ENCODE measurements at regions not wholly inside any gene's neighbourhood (a gene's known extent, or its start where the extent isn't known, plus 50 kb on each side); places are given as distances from the start of the nearest gene placed in this dataset.
A peak's percentile ranks its signal among the peaks of the same experiment; 100 is the strongest.

GRCh38 chr19:16018801-16019551 lies 57.3 kb upstream of the TPM4 start:
- peak in 1 of 3 donors; percentile 2 for DNase-seq
- Histone ChIP-seq H3K27ac (ENCODE audit: low read depth in 1 of 2, low read length in 1 of 2) (no peak overlapping the region), H3K27me3 (ENCODE audit: control insufficient read depth in 3 of 3, insufficient read depth in 3 of 3, low read length in 2 of 3) (no peaks in the 10 kb centered on the region), H3K9me3 (ENCODE audit: control insufficient read depth in 4 of 4, insufficient read depth in 3 of 4, low read length in 3 of 4) (no peaks in the 10 kb centered on the region), H3K36me3 (ENCODE audit: control insufficient read depth in 4 of 4, insufficient read depth in 4 of 4, low read length in 4 of 4) (no peaks in the 10 kb centered on the region), H3K4me1 (ENCODE audit: control insufficient read depth in 5 of 5, insufficient read depth in 5 of 5, low read length in 5 of 5) (no peaks in the 10 kb centered on the region), H3K9ac (ENCODE audit: insufficient read depth in 1 of 2, low read length in 2 of 2) (no peak overlapping the region), H3K4me3 (no peak overlapping the region)
- WGBS, 2 donors: 74 to 88% methylated on average over 13 of the region's 13 CpGs
- TF ChIP-seq, protein P1, sequence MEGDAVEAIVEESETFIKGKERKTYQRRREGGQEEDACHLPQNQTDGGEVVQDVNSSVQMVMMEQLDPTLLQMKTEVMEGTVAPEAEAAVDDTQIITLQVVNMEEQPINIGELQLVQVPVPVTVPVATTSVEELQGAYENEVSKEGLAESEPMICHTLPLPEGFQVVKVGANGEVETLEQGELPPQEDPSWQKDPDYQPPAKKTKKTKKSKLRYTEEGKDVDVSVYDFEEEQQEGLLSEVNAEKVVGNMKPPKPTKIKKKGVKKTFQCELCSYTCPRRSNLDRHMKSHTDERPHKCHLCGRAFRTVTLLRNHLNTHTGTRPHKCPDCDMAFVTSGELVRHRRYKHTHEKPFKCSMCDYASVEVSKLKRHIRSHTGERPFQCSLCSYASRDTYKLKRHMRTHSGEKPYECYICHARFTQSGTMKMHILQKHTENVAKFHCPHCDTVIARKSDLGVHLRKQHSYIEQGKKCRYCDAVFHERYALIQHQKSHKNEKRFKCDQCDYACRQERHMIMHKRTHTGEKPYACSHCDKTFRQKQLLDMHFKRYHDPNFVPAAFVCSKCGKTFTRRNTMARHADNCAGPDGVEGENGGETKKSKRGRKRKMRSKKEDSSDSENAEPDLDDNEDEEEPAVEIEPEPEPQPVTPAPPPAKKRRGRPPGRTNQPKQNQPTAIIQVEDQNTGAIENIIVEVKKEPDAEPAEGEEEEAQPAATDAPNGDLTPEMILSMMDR (IDR thresholded peaks at IDR 0.05; ENCODE audit: control extremely low read depth, extremely low read depth): no peak
- no peak for ATAC-seq (ENCODE audit: insufficient read depth, low FRiP score)

- no peaks in the 10 kb centered on the region for H3K36me3 ChIP-seq (ENCODE audit: control insufficient read depth in 4 of 4, insufficient read depth in 4 of 4, low read length in 4 of 4)
- H3K4me3 ChIP-seq: no peak overlapping the region
- no peaks in the 10 kb centered on the region for H3K9me3 ChIP-seq (ENCODE audit: control insufficient read depth in 4 of 4, insufficient read depth in 3 of 4, low read length in 3 of 4)
- ATAC-seq (ENCODE audit: insufficient read depth, low FRiP score) (no peak), DNase-seq (peak in 1 of 3 donors; percentile 6)
- WGBS, 2 donors: 70 to 74% methylated on average over 23 to 24 of the region's 24 CpGs
- no peak overlapping the region for H3K27ac ChIP-seq (ENCODE audit: low read depth in 1 of 2, low read length in 1 of 2)
- no peak overlapping the region for H3K9ac ChIP-seq (ENCODE audit: insufficient read depth in 1 of 2, low read length in 2 of 2)
- TF ChIP-seq, protein P1 (IDR thresholded peaks at IDR 0.05; ENCODE audit: control extremely low read depth, extremely low read depth): no peak
- H3K27me3 ChIP-seq (ENCODE audit: control insufficient read depth in 3 of 3, insufficient read depth in 3 of 3, low read length in 2 of 3): no peaks in the 10 kb centered on the region
- H3K4me1 ChIP-seq (ENCODE audit: control insufficient read depth in 5 of 5, insufficient read depth in 5 of 5, low read length in 5 of 5): no peaks in the 10 kb centered on the region
Measured at GRCh38 chr19:16019691-16020448, 56.4 kb upstream of the TPM4 start.

DNA sequence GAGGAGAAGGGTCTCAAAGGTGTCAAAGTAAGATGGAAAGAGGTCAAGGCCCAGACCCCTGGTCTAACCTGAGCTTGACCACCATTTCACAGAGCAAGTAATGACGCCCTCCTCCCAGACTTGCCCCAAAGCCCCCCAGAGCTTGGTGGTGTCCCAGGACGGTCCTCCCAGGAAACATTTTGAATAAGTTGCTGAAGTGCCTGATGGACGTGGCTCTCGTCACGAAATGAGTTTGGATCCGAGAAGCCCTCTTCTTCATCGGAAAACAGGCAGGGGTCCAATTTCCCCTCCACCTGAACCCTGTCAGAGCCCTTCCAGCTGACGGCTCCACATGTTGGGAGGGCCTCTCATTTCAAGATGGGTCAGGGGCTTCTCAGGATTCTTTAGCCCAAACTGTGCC lies 54.5 kb upstream of the TPM4 start:
- no peaks in the 10 kb centered on the region for H3K27me3 ChIP-seq (ENCODE audit: control insufficient read depth in 3 of 3, insufficient read depth in 3 of 3, low read length in 2 of 3)
- WGBS, 2 donors: 82 to 95% methylated on average over 8 of the region's 8 CpGs
- DNase-seq (peak in 1 of 3 donors; percentile 5), ATAC-seq (ENCODE audit: insufficient read depth, low FRiP score) (no peak)
- no peaks in the 10 kb centered on the region for H3K9me3 ChIP-seq (ENCODE audit: control insufficient read depth in 4 of 4, insufficient read depth in 3 of 4, low read length in 3 of 4)
- no peak overlapping the region for H3K27ac ChIP-seq (ENCODE audit: low read depth in 1 of 2, low read length in 1 of 2)
- H3K36me3 ChIP-seq (ENCODE audit: control insufficient read depth in 4 of 4, insufficient read depth in 4 of 4, low read length in 4 of 4): no peaks in the 10 kb centered on the region
- H3K9ac ChIP-seq (ENCODE audit: insufficient read depth in 1 of 2, low read length in 2 of 2): no peak overlapping the region
- no peaks in the 10 kb centered on the region for H3K4me1 ChIP-seq (ENCODE audit: control insufficient read depth in 5 of 5, insufficient read depth in 5 of 5, low read length in 5 of 5)
- TF ChIP-seq, protein P1 (IDR thresholded peaks at IDR 0.05; ENCODE audit: control extremely low read depth, extremely low read depth): no peak
- H3K4me3 ChIP-seq: no peak overlapping the region
